Stomach smooth muscle (tissue), 2 donors: ENCODE measurements at regions not wholly inside any gene's neighbourhood (a gene's known extent, or its start where the extent isn't known, plus 50 kb on each side); places are given as distances from the start of the nearest gene placed in this dataset.

Source experiments
- H3K27ac ChIP-seq: one replicate; pipeline ENCODE4 v1.7.0; 2013; ENCODE audit warnings: mild to moderate bottlenecking, low read length, inconsistent platforms
- H3K27me3 ChIP-seq, 2 donors: one replicate each; pipeline ENCODE4 v1.7.0; 2013; ENCODE audit warnings: low read length in 2 of 2; ENCODE audit not compliant: insufficient read depth in 2 of 2, control insufficient read depth in 1 of 2
- H3K36me3 ChIP-seq, 2 donors: one replicate each; pipeline ENCODE4 v1.7.0; 2013; ENCODE audit warnings: low read length in 2 of 2; ENCODE audit not compliant: control insufficient read depth in 2 of 2, insufficient read depth in 2 of 2
- H3K4me1 ChIP-seq: one replicate; pipeline ENCODE4 v1.7.0; 2013; ENCODE audit warnings: low read length; ENCODE audit not compliant: control insufficient read depth, insufficient read depth
- H3K4me3 ChIP-seq, 2 donors: one replicate each; pipeline ENCODE4 v1.7.0; 2013; ENCODE audit warnings: low read length in 2 of 2
- H3K9ac ChIP-seq, 2 donors: one replicate each; pipeline ENCODE4 v1.7.0; 2013; ENCODE audit warnings: low read length in 2 of 2, mild to moderate bottlenecking in 1 of 2
- H3K9me3 ChIP-seq, 2 donors: one replicate each; pipeline ENCODE4 v1.7.0; 2013; ENCODE audit warnings: low read length in 2 of 2; ENCODE audit not compliant: control insufficient read depth in 2 of 2
- donor health status: healthy.
- donor health status: Pancreatic carcinoma.

DNA sequence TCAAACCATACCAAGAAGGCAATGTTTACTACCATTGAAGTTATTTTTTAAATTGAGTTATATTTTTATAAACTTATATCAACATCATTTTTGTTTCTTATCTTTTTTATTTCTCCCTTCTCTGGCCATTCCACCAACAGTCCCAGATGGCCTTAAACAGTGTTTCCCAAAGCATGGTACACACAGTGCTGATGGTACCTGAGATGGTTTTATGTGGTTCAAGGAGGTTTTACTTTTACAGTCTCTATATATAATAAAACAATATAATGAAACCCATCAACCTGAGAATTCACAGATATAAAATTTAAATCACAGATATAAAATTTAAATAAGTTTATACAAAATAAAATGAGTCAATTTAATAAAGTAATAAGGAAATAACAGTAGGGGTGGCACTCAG lies 65.1 kb upstream of the MSTN start:
- Histone ChIP-seq H3K4me3 (no peak overlapping the region), H3K9me3 (no peaks in the 10 kb centered on the region), H3K4me1 (no peaks in the 10 kb centered on the region), H3K9ac (no peak overlapping the region), H3K36me3 (no peaks in the 10 kb centered on the region), H3K27ac (no peak overlapping the region), H3K27me3 (no peaks in the 10 kb centered on the region)

DNA sequence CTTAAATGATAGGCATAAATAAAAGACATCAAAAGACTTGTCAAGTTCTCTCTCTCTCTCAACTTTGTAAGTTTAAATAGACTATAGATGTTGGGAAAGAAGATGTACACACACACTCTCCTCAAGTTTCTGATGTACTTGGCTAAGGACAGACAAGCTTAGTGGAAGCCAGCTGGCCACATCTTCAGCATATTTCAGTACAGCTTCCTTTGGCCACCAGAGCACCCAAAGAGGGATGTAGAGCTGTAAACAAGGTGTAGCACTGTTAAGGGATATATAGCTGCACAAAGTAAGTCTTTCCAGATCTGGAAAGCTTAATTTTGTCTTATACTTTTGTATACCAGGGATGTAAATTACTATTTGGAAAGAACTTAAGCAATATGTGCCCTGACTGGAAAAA lies 64.3 kb upstream of the MSTN start:
- H3K4me1 ChIP-seq = no peaks in the 10 kb centered on the region
- no peak overlapping the region for H3K9ac ChIP-seq
- H3K4me3 ChIP-seq = no peak overlapping the region
- no peaks in the 10 kb centered on the region for H3K9me3 ChIP-seq
- H3K36me3 ChIP-seq = no peaks in the 10 kb centered on the region
- H3K27me3 ChIP-seq = no peaks in the 10 kb centered on the region
- no peak overlapping the region for H3K27ac ChIP-seq

DNA sequence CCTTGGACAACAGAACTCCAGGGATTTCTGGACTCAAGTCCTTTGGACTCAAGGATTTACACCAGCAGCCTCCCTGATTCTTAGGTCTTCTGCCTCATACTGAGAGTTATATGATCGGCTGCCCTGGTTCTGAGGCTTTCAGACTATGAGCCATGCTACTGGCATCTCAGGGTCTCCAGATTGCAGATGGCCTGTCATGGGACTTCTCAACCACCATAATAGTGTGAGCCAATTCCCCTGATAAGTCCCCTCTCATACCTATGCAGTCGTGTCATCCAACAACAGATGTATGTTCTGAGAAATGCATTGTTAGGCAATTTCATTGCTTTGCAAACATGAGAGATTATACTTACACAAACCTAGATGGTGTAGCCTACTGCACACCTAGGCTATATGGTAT lies 61.4 kb upstream of the MSTN start:
- H3K27me3 ChIP-seq = no peaks in the 10 kb centered on the region
- no peak overlapping the region for H3K27ac ChIP-seq
- H3K4me1 ChIP-seq = no peaks in the 10 kb centered on the region
- no peak overlapping the region for H3K9ac ChIP-seq
- no peaks in the 10 kb centered on the region for H3K36me3 ChIP-seq
- no peaks in the 10 kb centered on the region for H3K9me3 ChIP-seq
- H3K4me3 ChIP-seq = no peak overlapping the region

DNA sequence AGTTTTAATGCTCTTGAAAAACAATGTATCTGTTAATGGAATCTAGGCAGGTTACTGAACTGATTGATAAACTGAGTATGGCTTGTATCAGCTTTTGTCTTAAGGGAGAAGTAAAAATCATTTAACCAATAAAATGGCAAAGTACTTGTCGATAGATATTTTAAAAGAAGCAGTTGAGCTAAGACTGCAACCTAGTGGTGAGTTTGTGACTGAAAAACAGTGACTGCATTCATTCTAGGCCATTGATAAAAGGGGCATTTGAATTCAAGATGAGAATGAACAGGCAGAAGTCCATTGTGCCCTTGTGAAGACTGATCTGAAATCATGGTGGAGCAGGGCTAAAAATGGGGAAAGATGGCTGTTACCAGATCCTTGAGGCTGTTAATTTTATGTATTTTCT lies 59.4 kb upstream of the MSTN start:
- Histone ChIP-seq H3K36me3 (no peaks in the 10 kb centered on the region), H3K27me3 (no peaks in the 10 kb centered on the region), H3K9ac (no peak overlapping the region), H3K4me3 (no peak overlapping the region), H3K4me1 (no peaks in the 10 kb centered on the region), H3K27ac (no peak overlapping the region), H3K9me3 (no peaks in the 10 kb centered on the region)

DNA sequence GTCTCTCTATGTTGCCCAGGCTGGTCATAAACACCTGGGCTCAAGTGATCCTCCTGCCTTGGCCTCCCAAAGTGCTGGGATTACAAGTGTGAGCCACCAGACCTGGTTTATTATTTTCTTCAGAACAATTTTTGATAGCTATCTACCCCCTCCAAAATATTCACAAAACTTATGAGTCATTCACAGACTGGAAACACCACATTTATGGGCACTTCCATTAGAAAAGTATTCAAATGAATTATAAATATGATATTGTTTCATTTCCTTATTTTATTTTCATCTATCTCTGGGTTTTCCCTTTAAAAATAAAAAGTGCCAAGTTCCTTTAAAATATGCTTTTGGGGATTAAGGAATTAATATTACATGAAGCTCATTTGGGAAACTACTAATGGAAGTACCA lies 58.8 kb upstream of the MSTN start:
- no peaks in the 10 kb centered on the region for H3K4me1 ChIP-seq
- H3K27me3 ChIP-seq = no peaks in the 10 kb centered on the region
- no peak overlapping the region for H3K27ac ChIP-seq
- no peaks in the 10 kb centered on the region for H3K36me3 ChIP-seq
- no peaks in the 10 kb centered on the region for H3K9me3 ChIP-seq
- no peak overlapping the region for H3K9ac ChIP-seq
- H3K4me3 ChIP-seq = no peak overlapping the region

DNA sequence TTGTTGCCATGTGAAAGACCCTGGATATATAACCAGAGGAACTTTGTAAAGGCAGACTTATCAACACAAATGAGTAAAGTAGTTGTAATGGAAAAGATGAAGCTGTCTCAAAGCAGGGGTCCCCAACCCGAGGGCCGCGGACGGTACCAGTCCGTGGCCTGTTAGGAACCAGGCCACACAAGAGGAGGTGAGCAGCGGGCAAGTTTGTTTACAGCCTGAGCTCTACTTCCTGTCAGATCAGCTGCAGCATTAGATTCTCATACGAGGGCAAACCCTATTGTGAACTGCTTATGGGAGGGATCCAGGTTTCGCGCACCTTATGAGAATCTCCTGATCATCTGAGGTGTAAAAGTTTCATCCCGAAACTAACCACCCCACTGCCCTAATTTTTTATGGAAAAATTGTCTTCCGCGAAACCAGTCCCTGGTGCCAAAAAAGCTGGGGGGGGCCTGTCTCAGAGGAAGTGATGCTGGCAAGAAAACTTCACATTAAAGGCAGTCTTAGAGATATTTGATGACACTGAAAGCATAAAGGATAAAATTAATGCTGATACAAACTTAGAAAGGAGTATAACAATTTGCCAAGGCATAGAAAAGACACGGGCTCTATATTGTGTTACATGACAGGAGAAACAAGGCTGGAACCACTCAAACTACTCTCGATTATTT lies 57.5 kb upstream of the MSTN start:
- Histone ChIP-seq H3K4me1 (no peaks in the 10 kb centered on the region), H3K9me3 (no peaks in the 10 kb centered on the region), H3K9ac (no peak overlapping the region), H3K27me3 (no peaks in the 10 kb centered on the region), H3K36me3 (no peaks in the 10 kb centered on the region), H3K4me3 (peak overlapping the region in 1 of 2 donors; percentile 40), H3K27ac (no peak overlapping the region)

DNA sequence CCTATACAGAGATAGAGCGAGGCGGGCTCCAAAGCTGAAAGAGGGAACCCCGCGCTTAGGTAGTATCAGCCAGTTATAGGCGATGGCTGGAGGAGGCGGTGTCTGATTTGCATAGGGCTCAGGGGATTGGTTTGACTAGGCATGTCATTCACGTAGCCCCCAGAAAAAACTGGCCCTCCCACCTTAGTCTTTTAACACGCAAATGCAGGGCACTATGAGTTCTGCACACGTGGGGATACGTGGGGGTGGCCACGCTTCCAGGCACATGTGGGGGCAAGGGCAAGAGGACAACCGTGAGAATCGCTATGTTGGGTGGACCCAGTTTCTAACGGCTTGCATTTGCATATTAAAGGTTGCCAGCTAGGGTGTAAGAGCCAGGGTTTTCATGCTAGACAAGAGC lies 56.7 kb upstream of the MSTN start:
- Histone ChIP-seq H3K4me3 (no peak overlapping the region), H3K27ac (no peak overlapping the region), H3K9me3 (no peaks in the 10 kb centered on the region)

DNA sequence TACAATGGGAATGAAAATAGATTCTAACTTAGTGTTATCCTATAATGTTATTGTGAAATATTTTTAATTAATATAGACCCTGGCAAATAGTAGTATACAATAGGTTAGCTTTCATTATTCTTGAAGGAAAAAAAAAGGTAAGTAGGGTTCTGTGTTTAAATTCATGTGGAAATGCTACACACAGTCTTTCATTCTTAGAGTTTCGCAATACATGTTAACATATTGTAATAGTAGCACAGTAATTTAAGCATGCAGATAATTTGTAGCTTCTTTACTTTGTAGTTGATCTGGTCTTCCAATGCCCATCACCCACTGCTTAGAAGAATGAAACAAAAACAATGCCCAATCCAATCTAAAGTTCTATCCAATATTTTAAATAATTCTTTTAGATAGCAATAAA lies 54.8 kb upstream of the MSTN start:
- Histone ChIP-seq H3K9me3 (no peaks in the 10 kb centered on the region), H3K36me3 (no peaks in the 10 kb centered on the region), H3K4me1 (no peaks in the 10 kb centered on the region), H3K4me3 (no peak overlapping the region), H3K27ac (no peak overlapping the region), H3K27me3 (no peaks in the 10 kb centered on the region), H3K9ac (no peak overlapping the region)

More for the DNA sequence above, 56.7 kb upstream of the MSTN start:
- Histone ChIP-seq H3K9ac (no peak overlapping the region), H3K36me3 (no peaks in the 10 kb centered on the region), H3K4me1 (no peaks in the 10 kb centered on the region), H3K27me3 (no peaks in the 10 kb centered on the region)

DNA sequence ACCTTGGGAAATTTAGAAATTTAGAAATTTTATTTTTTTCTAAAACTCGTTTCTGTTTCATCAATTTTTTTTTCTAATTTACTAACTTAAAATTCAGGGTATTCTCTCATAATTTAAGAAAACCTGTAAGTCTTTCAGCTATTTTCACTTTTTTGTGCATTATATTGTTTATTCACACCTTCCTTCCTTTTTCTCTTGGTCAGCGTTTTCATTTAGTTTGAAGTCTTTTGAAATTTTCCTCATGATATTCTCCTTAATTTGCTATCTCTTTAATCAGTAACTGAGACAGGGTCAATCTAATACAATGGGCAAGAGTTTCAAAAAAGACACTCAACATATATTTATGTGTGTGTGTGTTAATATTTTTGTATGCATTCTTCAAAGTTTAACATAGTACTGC lies 50.5 kb upstream of the MSTN start:
- no peak overlapping the region for H3K27ac ChIP-seq
- H3K9ac ChIP-seq = no peak overlapping the region
- H3K4me1 ChIP-seq = no peaks in the 10 kb centered on the region
- no peaks in the 10 kb centered on the region for H3K36me3 ChIP-seq
- no peak overlapping the region for H3K4me3 ChIP-seq
- no peaks in the 10 kb centered on the region for H3K9me3 ChIP-seq
- H3K27me3 ChIP-seq = no peaks in the 10 kb centered on the region
